Stimulated activated naive CD8-positive, alpha-beta T cell treated with anti-CD3 and anti-CD28 coated beads, Interleukin-15, Interleukin-2, amounts not matched to agents 100 ng/mL and 50 ng/mL, for 24 hours (primary cell): ENCODE measurements at regions not wholly inside any gene's neighbourhood (a gene's known extent, or its start where the extent isn't known, plus 50 kb on each side); places are given as distances from the start of the nearest gene placed in this dataset.

Experiments used
- H3K27ac Mint-ChIP-seq: one replicate; pipeline ENCODE4 v1.8.0; 2021; ENCODE audit warnings: mild to moderate bottlenecking, mixed read lengths
- H3K27me3 Mint-ChIP-seq: one replicate; pipeline ENCODE4 v1.8.0; 2021; ENCODE audit warnings: mixed read lengths
- H3K36me3 Mint-ChIP-seq: one replicate; pipeline ENCODE4 v1.8.0; 2021; ENCODE audit warnings: low read depth, mixed read lengths
- H3K4me1 Mint-ChIP-seq: one replicate; pipeline ENCODE4 v1.8.0; 2021; ENCODE audit warnings: low read depth, mixed read lengths
- H3K4me3 Mint-ChIP-seq: one replicate; pipeline ENCODE4 v1.8.0; 2021; ENCODE audit warnings: mild to moderate bottlenecking, mixed read lengths
- H3K9me3 Mint-ChIP-seq: one replicate; pipeline ENCODE4 v1.8.0; 2021; ENCODE audit warnings: mixed read lengths

DNA sequence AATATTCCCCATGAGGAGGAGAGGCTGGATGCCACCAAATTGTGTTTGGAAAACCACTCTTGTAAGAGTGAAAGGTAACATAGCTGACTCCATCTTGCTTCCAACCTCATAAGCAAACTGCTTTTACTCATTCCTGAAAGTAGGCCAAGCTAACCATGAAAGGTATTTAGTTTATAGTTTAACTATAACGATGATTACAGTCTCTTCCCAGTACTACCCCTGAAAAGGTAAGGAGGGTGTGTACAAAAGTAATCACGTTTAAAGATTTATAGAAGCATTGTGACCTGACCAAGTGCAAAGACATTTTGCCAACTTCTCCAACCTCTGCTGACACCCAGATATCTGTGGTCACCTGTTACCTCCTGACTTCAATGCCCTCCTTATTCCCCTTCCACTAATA is 122.6 kb downstream of the CD8B2 start:
- Mint-ChIP-seq H3K27me3 (peaks cover 4% of the 10 kb centered on the region), H3K36me3 (no peaks in the 10 kb centered on the region), H3K4me3 (no peak overlapping the region), H3K27ac (no peak overlapping the region), H3K9me3 (no peaks in the 10 kb centered on the region), H3K4me1 (no peaks in the 10 kb centered on the region)

GRCh38 chr2:106614511-106615291 is 127.5 kb downstream of the CD8B2 start:
- Mint-ChIP-seq H3K36me3 (no peaks in the 10 kb centered on the region), H3K4me3 (no peak overlapping the region), H3K9me3 (no peaks in the 10 kb centered on the region), H3K4me1 (no peaks in the 10 kb centered on the region), H3K27ac (no peak overlapping the region), H3K27me3 (peaks cover 12% of the 10 kb centered on the region)

GRCh38 chr2:106618614-106619013 is 131.4 kb downstream of the CD8B2 start:
- H3K4me3 Mint-ChIP-seq = no peak overlapping the region
- H3K4me1 Mint-ChIP-seq = no peaks in the 10 kb centered on the region
- H3K27ac Mint-ChIP-seq = no peak overlapping the region
- H3K36me3 Mint-ChIP-seq = no peaks in the 10 kb centered on the region
- H3K9me3 Mint-ChIP-seq = no peaks in the 10 kb centered on the region
- peaks cover 12% of the 10 kb centered on the region for H3K27me3 Mint-ChIP-seq

DNA sequence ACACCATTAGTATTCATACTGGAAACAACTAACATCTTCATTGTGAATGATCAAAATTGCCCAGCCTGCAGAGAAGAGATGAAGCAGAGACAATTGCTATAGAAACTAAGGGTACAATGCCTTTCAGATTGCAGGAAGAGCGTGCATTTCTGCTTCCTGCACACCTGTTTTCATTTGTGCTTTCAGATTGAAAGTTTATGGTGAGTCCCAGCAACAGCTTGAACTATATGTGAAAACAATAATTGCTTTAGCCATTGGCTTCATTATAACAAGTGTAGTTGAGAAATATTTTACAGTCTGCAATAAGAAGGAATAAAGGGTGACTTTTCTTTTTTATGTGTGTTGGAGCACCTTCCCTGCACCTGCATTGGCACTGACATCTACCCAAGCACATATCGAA is 136.3 kb downstream of the CD8B2 start:
- Mint-ChIP-seq H3K9me3 (peaks cover 11% of the 10 kb centered on the region), H3K4me3 (no peak overlapping the region), H3K27ac (no peak overlapping the region), H3K36me3 (no peaks in the 10 kb centered on the region), H3K27me3 (peaks cover 28% of the 10 kb centered on the region), H3K4me1 (no peaks in the 10 kb centered on the region)

GRCh38 chr2:106624787-106625380 is 137.7 kb downstream of the CD8B2 start:
- Mint-ChIP-seq H3K27me3 (peaks cover 27% of the 10 kb centered on the region), H3K36me3 (no peaks in the 10 kb centered on the region), H3K9me3 (peaks cover 14% of the 10 kb centered on the region), H3K27ac (no peak overlapping the region), H3K4me1 (no peaks in the 10 kb centered on the region), H3K4me3 (no peak overlapping the region)

GRCh38 chr2:106628377-106628776 is 141.2 kb downstream of the CD8B2 start:
- no peaks in the 10 kb centered on the region for H3K36me3 Mint-ChIP-seq

GRCh38 chr2:106629981-106630380 is 142.8 kb downstream of the CD8B2 start:
- no peak overlapping the region for H3K27ac Mint-ChIP-seq
- no peaks in the 10 kb centered on the region for H3K36me3 Mint-ChIP-seq
- no peak overlapping the region for H3K4me3 Mint-ChIP-seq
- peaks cover 14% of the 10 kb centered on the region for H3K9me3 Mint-ChIP-seq
- H3K4me1 Mint-ChIP-seq = no peaks in the 10 kb centered on the region
- peaks cover 25% of the 10 kb centered on the region for H3K27me3 Mint-ChIP-seq

More at GRCh38 chr2:106628377-106628776, 141.2 kb downstream of the CD8B2 start:
- H3K4me3 Mint-ChIP-seq = no peak overlapping the region
- H3K27me3 Mint-ChIP-seq = peaks cover 27% of the 10 kb centered on the region
- H3K27ac Mint-ChIP-seq = no peak overlapping the region
- H3K9me3 Mint-ChIP-seq = peaks cover 14% of the 10 kb centered on the region
- no peaks in the 10 kb centered on the region for H3K4me1 Mint-ChIP-seq

DNA sequence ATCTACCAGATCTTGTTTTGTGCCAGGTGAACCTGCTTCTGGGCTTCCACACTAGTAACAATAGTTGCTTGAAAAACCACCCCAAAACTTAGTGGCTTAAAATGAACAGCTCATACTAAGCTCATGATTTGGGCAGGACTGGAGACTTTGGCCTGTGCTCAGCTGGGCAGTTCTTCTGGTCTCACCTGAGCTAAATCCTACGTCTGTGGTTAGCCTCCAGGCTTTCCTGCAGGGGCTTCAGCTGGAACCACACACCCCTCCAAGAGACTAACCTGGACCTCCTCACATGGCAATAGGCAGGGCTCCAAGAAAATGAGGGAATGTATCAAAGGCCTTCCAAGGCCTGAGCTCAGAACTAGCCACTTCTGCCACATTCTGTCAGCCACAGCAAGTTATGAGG is 144.1 kb downstream of the CD8B2 start:
- Mint-ChIP-seq H3K27ac (no peak overlapping the region), H3K36me3 (no peaks in the 10 kb centered on the region), H3K4me3 (no peak overlapping the region), H3K27me3 (peaks cover 15% of the 10 kb centered on the region), H3K9me3 (peaks cover 14% of the 10 kb centered on the region), H3K4me1 (no peaks in the 10 kb centered on the region)

DNA sequence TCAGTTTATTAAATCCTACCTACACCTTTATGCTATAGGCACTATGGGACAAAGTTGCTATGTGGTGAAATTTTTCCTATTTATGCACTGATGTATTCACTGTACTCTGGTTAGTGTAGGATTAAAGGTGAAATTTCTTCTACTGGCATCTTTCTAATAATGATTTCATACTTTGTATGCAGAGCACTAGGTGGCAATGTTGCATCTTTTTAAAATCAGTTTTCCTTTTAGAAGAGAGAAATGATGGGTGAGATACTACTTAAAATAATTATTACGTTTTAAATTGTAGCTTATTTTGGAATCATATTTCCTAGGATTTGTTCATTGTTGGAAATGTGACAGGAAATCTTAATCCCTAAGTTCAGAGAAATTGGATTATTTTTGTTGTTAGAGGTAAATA is 150.9 kb downstream of the CD8B2 start:
- Mint-ChIP-seq H3K4me1 (no peaks in the 10 kb centered on the region), H3K4me3 (no peak overlapping the region), H3K27ac (no peak overlapping the region), H3K27me3 (peaks cover 3% of the 10 kb centered on the region), H3K9me3 (no peaks in the 10 kb centered on the region), H3K36me3 (no peaks in the 10 kb centered on the region)

GRCh38 chr2:106638580-106638979 is 151.4 kb downstream of the CD8B2 start:
- no peak overlapping the region for H3K27ac Mint-ChIP-seq
- H3K4me1 Mint-ChIP-seq = no peaks in the 10 kb centered on the region
- H3K9me3 Mint-ChIP-seq = no peaks in the 10 kb centered on the region
- no peak overlapping the region for H3K4me3 Mint-ChIP-seq
- H3K27me3 Mint-ChIP-seq = peaks cover 3% of the 10 kb centered on the region
- no peaks in the 10 kb centered on the region for H3K36me3 Mint-ChIP-seq

GRCh38 chr2:106642679-106643078 is 155.5 kb downstream of the CD8B2 start:
- Mint-ChIP-seq H3K9me3 (no peaks in the 10 kb centered on the region), H3K27ac (no peak overlapping the region), H3K4me3 (no peak overlapping the region), H3K4me1 (no peaks in the 10 kb centered on the region), H3K27me3 (no peaks in the 10 kb centered on the region), H3K36me3 (no peaks in the 10 kb centered on the region)

DNA sequence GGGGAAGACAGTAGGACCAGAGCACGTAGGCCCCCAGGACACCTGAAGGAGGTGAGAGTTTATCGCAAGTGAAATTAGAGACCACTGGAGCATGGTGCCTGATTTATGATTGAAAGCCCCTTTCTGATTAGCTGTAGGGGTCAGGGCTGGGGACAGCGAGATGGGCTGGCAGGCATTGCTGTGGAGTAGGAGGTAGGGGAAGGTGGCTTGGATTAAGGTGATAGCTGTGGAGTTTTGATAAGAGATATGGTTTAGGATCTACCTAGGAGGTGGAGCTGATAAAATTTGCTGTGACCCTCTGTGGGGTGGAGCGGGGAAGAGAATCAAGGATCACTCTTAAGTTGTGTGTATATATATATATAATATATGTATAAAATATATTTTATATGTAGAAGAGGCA is 157.5 kb downstream of the CD8B2 start:
- no peak overlapping the region for H3K4me3 Mint-ChIP-seq
- no peaks in the 10 kb centered on the region for H3K4me1 Mint-ChIP-seq
- no peaks in the 10 kb centered on the region for H3K9me3 Mint-ChIP-seq
- H3K36me3 Mint-ChIP-seq = no peaks in the 10 kb centered on the region
- H3K27me3 Mint-ChIP-seq = peaks cover 2% of the 10 kb centered on the region
- H3K27ac Mint-ChIP-seq = no peak overlapping the region

DNA sequence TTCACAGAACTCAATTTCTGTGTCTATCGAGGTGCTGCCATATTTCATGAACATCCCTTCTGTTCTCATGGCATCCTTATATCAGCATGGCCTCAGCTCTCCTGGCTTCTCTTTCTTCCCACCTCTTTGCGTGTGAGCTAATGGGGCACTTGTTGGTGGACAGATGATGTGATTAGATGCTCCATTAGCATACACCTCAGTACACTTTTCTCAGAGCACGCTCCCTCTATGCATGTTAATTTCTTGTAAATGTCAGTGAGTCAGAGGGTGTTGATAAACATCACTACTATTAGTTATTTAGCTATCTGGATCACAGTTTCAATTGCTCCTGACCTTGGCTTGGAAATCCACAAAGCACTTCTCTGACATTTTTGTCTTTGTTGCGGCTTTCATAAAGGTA is 159.4 kb downstream of the CD8B2 start:
- no peaks in the 10 kb centered on the region for H3K9me3 Mint-ChIP-seq
- no peak overlapping the region for H3K4me3 Mint-ChIP-seq
- H3K27me3 Mint-ChIP-seq = peaks cover 8% of the 10 kb centered on the region
- no peaks in the 10 kb centered on the region for H3K36me3 Mint-ChIP-seq
- H3K27ac Mint-ChIP-seq = no peak overlapping the region
- H3K4me1 Mint-ChIP-seq = no peaks in the 10 kb centered on the region

- H3K4me1 Mint-ChIP-seq = no peaks in the 10 kb centered on the region
- peaks cover 16% of the 10 kb centered on the region for H3K27me3 Mint-ChIP-seq
- H3K27ac Mint-ChIP-seq = no peak overlapping the region
- H3K9me3 Mint-ChIP-seq = no peaks in the 10 kb centered on the region
- no peak overlapping the region for H3K4me3 Mint-ChIP-seq
- no peaks in the 10 kb centered on the region for H3K36me3 Mint-ChIP-seq
Observed at GRCh38 chr2:106649306-106649705, 162.1 kb downstream of the CD8B2 start.

- no peaks in the 10 kb centered on the region for H3K36me3 Mint-ChIP-seq
- no peaks in the 10 kb centered on the region for H3K4me1 Mint-ChIP-seq
- H3K4me3 Mint-ChIP-seq = no peak overlapping the region
- peaks cover 11% of the 10 kb centered on the region for H3K9me3 Mint-ChIP-seq
- no peak overlapping the region for H3K27ac Mint-ChIP-seq
- peaks cover 16% of the 10 kb centered on the region for H3K27me3 Mint-ChIP-seq
Observed at GRCh38 chr2:106653465-106653864, 166.3 kb downstream of the CD8B2 start.

DNA sequence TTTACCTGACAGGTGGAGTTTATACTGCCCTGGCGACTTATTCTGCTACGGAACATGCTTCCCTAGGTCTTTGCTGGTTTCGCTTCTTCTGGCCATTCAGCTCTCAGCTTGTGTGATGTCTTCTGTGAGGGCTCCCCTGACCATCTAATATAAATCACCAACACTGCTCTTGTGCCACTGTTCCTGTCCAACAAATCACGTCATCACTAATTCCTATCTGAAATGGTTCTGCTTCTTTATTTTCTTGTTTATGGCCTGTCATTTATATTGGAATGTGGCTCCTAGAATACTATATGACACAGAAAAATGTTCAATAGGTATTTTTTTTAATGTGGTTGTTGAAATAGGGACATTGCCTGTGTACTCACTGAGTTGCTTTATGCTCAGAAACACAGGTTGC is 171.5 kb downstream of the CD8B2 start:
- no peak overlapping the region for H3K27ac Mint-ChIP-seq
- H3K4me1 Mint-ChIP-seq = no peaks in the 10 kb centered on the region
- H3K9me3 Mint-ChIP-seq = peaks cover 11% of the 10 kb centered on the region
- no peaks in the 10 kb centered on the region for H3K36me3 Mint-ChIP-seq
- peaks cover 4% of the 10 kb centered on the region for H3K27me3 Mint-ChIP-seq
- no peak overlapping the region for H3K4me3 Mint-ChIP-seq
